ENCODE measurements at regions not wholly inside any gene's neighbourhood (a gene's known extent, or its start where the extent isn't known, plus 50 kb on each side); places are given as distances from the start of the nearest gene placed in this dataset.

- TF ChIP-seq CTCF (IDR thresholded peaks at IDR 0.05; ENCODE audit: control extremely low read depth in 1 of 3, insufficient read depth in 1 of 3, low read depth in 1 of 3, low read length in 3 of 3) (no peak), BCL11A (IDR thresholded peaks at IDR 0.05; ENCODE audit: low read depth in 2 of 2, low read length in 2 of 2) (no peak), USF2 (IDR thresholded peaks at IDR 0.05; ENCODE audit: low read length) (no peak), POU5F1 (IDR thresholded peaks at IDR 0.05; ENCODE audit: low read depth, low read length) (no peak), EP300 (IDR thresholded peaks at IDR 0.05; ENCODE audit: borderline replicate concordance in 1 of 2, low read depth in 2 of 2, low read length in 2 of 2) (no peak), BRCA1 (IDR thresholded peaks at IDR 0.05; ENCODE audit: low read depth, low read length) (no peak)
Observed at GRCh38 chr4:154142664-154143063, 348.9 kb downstream of the DCHS2 start.

Data from H1 (cell line).